ENCODE measurements at regions not wholly inside any gene's neighbourhood (a gene's known extent, or its start where the extent isn't known, plus 50 kb on each side); places are given as distances from the start of the nearest gene placed in this dataset.

- TF ChIP-seq CTCF (conservative IDR thresholded peaks at IDR 0.05; ENCODE audit: low read depth, low read length) (no peak), EZH2 (IDR thresholded peaks at IDR 0.05; ENCODE audit: low read length, unreplicated experiment) (no peak), EZH2phosphoT487 (IDR thresholded peaks at IDR 0.05; ENCODE audit: borderline replicate concordance, low read length) (no peak)
Observed at GRCh38 chr3:167187221-167187620, 192.9 kb downstream of the ZBBX start.
